MV-4-11 (cell line): ENCODE measurements at regions not wholly inside any gene's neighbourhood (a gene's known extent, or its start where the extent isn't known, plus 50 kb on each side); places are given as distances from the start of the nearest gene placed in this dataset.
A peak's percentile ranks its signal among the peaks of the same experiment; 100 is the strongest.

Experiments used
- DNase-seq: peaks from one replicate; lab custom pipeline; 2025; lab: John Stamatoyannopoulos, UW

- no peak for DNase-seq
Measured at GRCh38 chr5:173557123-173557903, 59.1 kb downstream of the BOD1 start.

- no peak for DNase-seq
Measured at GRCh38 chr5:173556142-173557028, 60.1 kb downstream of the BOD1 start.

- DNase-seq: no peak
Measured at GRCh38 chr5:173554989-173555705, 61.3 kb downstream of the BOD1 start.

GRCh38 chr5:173554038-173554955, 62.2 kb downstream of the BOD1 start:
- no peak for DNase-seq

GRCh38 chr5:173550641-173551040, 65.8 kb downstream of the BOD1 start:
- no peak for DNase-seq

GRCh38 chr5:173549644-173550043, 66.8 kb downstream of the BOD1 start:
- no peak for DNase-seq

GRCh38 chr5:173547579-173547978, 68.9 kb downstream of the BOD1 start:
- DNase-seq: no peak

- no peak for DNase-seq
Measured at GRCh38 chr5:173542964-173543363, 73.5 kb downstream of the BOD1 start.

- DNase-seq: no peak
Measured at GRCh38 chr5:173542159-173542558, 74.3 kb downstream of the BOD1 start.

- DNase-seq: no peak
Measured at GRCh38 chr5:173538654-173539053, 77.8 kb downstream of the BOD1 start.

- DNase-seq: no peak
Measured at GRCh38 chr5:173538018-173538417, 78.4 kb downstream of the BOD1 start.

GRCh38 chr5:173537228-173537627, 79.2 kb downstream of the BOD1 start:
- no peak for DNase-seq

GRCh38 chr5:173535976-173536639, 80.3 kb downstream of the BOD1 start:
- no peak for DNase-seq

GRCh38 chr5:173535166-173535975, 81.1 kb downstream of the BOD1 start:
- DNase-seq: no peak

GRCh38 chr5:173534664-173535063, 81.8 kb downstream of the BOD1 start:
- no peak for DNase-seq

- DNase-seq: no peak
Measured at GRCh38 chr5:173534031-173534430, 82.4 kb downstream of the BOD1 start.

GRCh38 chr5:173532689-173533250, 83.7 kb downstream of the BOD1 start:
- DNase-seq: no peak

GRCh38 chr5:173531863-173532262, 84.6 kb downstream of the BOD1 start:
- DNase-seq: no peak

- peak; percentile 43 for DNase-seq
Measured at GRCh38 chr5:173530547-173530946, 85.9 kb downstream of the BOD1 start.

- no peak for DNase-seq
Measured at GRCh38 chr5:173529861-173530260, 86.6 kb downstream of the BOD1 start.
